Kasumi-1 (cell line): ENCODE measurements at regions not wholly inside any gene's neighbourhood (a gene's known extent, or its start where the extent isn't known, plus 50 kb on each side); places are given as distances from the start of the nearest gene placed in this dataset.
"Not testable (repeated sequence)": the region's sequence is repeated elsewhere in the genome, so short reads cannot be mapped to it uniquely, and the experiment has no call there.

Experiments
- DNase-seq, 2 experiments: peaks; one replicate each; lab custom pipeline; 2025; lab: John Stamatoyannopoulos, UW

DNA sequence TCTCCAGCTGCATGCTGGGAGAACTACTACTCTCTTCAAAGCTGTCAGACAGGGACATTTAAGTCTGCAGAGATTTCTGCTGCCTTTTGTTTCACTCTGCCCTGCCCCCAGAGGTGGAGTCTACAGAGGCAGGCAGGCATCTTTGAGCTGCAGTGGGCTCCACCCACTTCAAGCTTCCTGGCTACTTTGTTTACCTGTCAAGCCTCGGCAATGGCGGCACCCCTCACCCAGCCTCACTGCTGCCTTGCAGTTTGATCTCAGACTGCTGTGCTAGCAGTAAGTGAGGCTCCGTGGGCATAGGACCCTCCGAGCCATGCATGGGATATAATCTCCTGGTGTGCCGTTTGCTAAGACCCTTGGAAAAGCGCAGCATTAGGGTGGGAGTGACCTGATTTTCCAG lies 61.7 kb downstream of the DMRTA1 start:
- not testable (repeated sequence) for DNase-seq

DNA sequence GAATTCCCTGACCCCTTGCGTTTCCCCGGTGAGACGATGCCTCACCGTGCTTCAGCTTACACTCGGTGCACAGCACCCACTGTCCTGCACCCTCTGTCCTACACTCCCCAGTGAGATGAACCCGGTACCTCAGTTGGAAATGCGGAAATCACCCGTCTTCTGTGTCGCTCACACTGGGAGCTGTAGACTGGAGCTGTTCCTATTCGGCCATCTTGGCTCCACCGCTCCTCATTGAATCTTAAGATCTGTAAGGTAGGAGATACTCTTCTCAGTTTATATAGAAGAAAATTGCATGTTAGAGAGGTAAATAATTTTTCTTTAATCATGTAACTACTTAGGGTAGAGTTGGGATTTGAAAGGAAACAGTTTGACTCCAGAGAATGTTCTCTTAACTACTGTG lies 62.2 kb downstream of the DMRTA1 start:
- DNase-seq = no peak

DNA sequence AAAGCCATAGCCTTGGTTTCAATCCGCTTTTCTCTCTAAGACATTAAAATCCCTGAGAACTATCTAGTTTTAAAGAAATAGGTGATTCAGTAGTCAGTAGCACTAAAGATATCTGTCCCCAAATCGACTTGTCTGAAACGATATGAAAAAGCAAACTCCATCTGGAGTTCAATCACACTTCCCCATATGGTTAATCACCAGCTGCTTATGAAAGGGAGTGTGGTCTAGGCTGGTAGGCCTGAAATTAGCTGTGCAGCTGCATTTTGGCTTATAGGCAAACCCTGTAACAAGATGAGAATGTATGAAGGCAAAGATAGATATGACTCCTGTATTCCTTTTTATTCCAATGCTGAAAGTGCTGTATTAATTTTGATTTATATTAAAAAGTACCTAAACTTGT lies 65.9 kb downstream of the DMRTA1 start:
- no peak for DNase-seq

DNA sequence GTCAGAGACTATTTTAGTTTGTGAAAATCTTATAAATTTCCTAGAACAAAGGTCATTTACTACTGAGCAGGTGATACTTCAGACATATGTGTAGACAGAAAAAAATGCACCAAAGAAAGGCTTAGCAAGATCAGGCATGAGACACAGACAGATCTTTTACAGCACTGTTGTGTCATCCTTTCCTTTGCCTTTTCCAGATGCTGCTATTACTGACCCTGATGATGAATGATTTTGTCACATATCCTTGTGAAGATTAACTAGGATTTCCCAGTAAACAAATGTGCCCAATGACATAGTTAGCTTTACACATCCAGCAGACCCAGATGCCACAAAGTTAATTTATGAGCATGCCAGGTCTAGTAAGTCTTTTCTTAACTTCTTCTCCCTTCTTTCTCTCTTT lies 68.2 kb downstream of the DMRTA1 start:
- DNase-seq = no peak

DNA sequence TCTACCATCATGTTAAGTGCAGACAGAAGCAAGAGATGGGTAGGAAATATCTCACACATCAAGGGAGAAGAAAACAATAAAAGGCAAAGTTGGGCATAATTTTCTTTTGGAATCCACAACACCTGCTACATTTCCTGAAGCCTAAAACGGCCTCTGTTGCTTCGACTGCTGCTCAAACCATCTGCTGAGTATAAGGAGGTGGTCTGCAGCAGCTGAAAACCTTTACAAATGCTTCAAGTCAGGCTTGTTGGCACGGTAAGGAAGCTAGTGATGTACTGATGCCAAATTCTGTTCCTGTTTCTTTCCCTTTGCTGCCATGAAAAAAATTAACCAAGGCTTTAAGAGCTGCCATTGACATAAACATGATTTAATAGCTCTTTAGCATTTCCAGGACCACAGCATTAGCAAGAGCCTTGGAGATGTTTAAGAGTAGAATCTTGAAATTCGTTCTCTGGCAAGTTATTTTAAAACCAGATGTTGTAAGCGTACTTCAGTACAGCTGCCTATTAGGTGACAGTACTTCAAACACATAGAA lies 75.6 kb downstream of the DMRTA1 start:
- no peak for DNase-seq

DNA sequence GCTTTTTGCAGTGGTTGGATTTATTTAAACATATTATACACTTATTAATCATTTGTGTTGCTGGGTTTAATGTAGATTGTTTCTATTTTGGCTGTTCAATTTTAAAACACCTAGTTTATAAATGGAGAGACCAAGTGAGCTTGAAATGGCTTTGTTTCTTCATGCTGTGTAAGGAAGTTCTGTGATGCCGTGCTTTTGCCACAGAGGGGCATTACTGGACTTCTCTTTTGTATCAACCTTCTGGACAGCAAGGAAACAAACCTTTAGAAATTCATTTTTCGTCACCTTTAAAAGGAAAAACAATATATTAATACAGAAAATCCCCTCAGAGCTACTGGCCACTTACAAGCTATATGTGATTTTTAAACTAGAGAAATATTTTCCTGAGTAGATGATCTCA lies 81.9 kb downstream of the DMRTA1 start:
- DNase-seq = peak in 1 of 2 experiments; percentile 4

DNA sequence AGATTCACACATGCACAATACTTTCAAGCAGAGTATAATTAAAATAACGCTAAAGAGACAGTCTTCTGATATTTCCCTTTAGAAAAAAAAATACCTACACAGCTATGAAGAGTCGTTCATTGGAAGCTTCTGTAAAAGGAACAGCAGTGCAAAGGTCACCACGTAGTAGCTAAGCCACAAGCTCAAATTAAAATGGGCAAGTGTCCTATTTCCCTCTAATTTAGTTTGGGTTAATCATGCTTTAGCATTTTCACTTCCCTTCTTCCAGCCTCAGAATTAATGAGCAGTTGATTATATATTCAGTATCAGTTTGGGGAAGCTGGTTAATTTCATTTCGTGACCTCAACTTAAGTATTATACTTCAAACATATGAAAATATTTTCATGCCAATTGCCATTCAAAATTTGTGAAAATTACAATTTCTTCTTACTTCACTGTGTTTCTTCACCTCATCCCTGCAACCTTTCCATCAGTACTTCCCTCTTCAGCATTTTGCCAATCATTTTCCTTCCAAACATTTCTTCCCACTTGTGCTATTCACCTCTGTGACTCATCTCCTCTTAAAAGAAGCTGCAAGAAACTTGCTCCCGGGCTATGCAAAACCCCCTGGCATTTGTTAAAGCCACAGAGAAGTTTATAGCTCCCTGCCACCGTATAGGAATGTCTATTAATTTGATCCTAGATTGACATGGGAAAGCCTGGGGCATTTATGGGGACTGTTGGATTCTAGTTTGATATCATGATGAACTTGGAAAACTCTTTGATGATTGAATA lies 83.0 kb downstream of the DMRTA1 start:
- no peak for DNase-seq

DNA sequence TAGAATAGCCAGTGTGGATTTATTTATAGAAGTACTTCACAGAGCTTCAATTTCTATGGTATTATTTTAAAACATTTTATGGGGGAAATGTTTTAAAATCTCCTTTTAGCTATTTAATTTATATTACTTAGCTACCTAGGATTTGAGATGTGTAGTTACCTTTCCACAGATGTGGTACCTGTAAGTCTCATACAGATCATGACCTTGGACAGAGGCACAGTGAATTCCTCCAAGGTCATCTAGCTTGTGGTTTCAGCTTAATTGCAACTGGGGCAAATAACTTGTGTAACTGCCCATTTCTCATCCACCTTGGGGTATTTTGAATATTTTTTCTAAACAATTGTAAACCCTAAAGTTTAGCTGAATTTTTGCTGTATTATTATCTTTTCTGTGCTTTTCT lies 89.2 kb downstream of the DMRTA1 start:
- no peak for DNase-seq

DNA sequence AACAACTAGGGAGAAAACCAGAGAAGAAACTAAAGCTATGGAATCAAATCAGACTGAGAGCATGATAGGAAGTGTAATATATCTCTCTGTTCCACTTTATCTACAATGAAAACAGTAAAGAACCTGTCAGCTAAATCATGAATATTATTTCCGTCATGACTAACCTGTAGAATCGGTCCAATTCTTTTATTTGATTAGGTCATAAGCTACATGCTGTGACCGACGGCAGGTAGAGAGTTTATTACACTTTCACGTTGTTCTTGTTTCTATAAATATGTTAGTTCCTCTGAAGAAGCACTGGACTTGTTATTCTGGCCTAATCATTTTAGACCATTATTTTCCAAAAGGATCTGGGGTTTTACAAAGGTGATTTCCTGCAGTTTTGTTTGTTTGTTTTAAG lies 91.1 kb downstream of the DMRTA1 start:
- DNase-seq = no peak

DNA sequence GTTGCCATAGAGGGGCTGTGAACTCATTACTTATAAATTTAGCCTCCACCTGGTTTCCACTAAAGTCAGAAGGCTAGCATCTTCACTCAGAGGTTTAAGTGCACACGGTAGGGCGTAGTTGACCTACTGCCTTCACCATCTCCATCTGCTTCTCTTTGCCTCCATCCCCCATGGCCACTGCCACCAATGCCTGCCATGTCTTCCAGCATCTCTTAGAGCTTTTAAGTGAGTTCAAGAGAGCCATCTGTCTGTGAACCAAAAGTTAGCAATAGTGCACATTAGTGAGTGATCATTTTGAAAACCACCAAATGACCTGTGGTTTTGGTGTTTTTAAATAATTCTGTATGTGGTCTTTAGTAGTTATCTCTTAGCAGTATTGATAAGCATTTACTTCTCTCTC lies 102.0 kb downstream of the DMRTA1 start:
- DNase-seq = no peak

DNA sequence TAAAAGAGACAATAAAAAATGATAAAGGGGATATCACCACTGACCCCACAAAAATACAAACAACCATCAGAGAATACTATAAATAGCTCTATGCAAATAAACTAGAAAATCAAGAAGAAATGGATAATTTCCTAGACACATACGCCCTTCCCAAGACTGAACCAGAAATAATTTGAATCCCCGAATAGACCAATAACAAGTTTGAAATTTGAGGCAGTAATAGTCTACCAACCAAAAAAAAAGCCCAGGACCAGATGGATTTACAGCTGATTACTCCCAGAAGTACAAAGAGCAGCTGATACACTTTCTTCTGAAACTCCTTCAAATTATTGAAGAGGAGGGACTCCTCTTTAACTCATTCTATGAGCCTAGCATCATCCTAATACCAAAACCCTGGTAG lies 128.1 kb downstream of the DMRTA1 start:
- no peak for DNase-seq

DNA sequence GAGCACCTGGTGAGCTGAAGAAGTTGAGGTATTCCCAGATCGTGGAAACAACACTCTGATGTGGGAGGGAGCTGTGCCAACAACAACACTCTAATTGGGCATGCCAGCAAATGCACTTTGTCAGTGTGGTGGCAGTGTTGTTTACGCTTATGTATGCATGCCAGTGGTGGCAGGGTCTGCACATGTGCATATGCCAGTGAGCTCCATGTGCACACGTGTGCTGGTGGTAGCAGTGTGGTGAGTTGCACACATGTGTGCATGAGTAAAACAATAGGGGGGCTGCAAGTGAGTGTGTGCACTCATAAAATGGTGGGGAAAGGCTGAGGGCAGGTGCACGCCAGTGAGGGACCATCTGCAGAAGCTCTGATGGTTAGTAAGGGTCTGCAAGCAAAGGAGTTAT lies 134.2 kb downstream of the DMRTA1 start:
- no peak for DNase-seq

DNA sequence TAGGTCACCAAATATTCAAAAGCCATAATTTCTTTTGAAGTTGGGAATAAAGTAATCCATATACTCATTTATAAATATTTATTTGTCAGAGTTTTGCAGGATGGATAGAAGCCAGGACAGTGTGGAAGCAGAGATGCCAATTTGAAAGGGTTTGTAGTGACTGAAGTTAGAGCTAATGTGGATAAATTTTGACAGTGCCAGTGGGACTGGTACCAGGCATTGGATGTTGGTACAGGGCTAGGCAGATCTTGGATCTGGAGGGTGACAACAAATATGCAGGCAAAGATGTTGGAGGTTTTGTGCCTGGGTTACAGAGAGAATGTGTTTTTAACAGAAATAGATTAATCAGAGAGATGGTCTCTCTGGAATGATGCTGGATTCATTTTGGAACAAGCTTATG lies 135.6 kb downstream of the DMRTA1 start:
- no peak for DNase-seq

DNA sequence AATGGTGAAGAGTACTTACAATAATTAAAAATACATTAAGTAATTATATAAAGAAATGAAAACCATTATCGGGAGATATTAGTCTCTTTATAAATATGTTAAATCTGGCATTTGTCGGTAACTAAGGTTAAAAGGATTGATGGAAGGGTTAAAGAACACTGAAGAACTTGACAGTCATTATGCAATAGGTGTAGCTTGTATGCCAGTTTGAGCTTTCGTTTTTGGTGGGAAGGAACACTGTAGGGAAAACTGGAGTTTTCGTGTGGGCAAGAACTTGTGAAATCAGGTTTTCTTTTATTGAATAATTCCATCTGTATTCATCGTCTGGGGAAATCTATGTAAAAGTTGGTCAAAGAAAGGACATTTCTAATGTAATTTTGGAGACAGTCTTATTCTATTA lies 142.3 kb downstream of the DMRTA1 start:
- no peak for DNase-seq

DNA sequence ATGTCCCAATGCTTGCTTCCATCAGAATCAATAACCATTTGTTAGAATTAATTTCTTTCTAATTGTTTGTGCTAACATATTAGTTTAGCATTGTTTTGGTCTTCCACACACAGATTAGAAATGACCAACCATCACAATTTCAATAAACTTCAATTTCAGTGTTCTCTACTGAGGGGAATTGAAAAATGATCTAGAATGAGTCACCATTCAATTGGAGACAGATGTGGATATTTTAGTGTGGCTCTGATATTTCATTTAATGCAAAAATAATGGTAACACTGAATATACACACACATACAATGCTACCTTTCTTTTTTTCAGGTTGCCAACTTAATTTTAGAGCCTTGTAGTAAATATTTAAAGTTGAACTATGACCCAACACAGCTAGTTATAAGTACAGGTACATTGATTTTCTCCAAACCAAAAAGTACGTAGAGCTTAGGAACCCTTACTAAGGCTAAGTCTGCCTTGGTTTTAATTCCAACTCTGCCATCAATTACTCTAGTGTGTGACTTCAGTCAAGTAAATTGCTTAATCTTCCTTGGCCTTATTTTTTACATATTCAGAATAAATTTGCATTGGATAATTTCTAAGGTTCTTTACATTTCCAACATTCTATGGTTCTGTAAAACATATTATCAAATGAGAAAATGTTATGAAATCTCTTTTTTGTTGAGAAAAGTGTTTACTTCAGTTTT lies 143.9 kb downstream of the DMRTA1 start:
- DNase-seq = no peak

DNA sequence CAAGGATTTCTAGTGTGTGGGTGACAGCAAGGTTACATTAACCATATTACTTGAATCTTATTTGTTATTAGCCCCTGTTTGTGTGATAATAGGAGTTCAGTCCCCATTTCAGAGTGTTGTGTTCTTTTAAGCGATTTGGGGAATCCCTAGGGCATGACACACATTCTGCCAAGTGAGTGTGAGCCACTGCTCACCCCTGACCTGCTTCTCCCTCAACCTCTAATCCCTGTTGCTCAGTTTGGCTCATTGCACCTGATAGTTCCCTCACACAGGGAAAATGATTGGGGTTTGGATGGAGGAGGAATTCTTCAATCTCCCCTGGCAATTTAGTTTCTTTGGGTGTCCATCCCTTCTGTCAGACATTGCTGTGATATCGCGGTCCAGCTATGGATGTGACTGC lies 149.2 kb downstream of the DMRTA1 start:
- no peak for DNase-seq

DNA sequence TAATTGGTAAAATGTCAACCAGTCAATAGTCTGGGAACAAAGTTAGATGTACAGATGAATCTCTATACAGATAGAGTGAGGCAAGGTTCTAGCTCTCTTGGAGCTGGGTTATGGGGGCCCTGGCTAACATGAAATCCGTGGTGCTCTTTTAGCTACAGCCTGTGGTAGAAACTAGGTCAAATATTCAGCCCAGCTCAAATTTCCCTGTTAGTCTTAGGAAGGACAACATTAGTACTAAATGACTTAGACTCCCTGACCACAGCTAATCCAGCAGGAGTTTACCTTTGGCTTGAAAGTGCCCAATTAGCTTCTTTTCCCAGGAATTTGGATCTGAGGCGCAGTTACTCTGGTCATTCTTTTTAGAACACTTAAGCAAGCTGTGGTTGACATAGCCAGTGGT lies 170.5 kb downstream of the DMRTA1 start:
- DNase-seq = no peak

DNA sequence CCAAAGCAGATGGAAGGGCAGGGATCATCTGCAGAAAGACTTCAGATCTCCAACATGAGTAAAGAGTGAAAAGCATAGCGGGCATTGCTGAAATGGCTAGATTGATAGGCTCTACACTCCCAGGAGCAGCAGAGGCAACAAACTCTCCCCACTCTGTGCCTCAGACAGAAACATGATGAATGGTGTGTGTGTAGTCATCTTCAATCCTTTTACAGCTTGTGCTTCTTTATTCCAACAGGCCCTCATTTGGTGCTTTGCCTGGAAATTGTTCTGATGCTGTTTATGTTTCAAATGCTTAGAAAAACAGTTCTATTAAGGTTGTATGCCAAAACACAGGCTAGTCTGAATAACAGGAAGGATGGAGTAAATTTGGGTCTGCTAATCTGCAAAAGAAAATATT lies 176.2 kb downstream of the DMRTA1 start:
- DNase-seq = no peak

DNA sequence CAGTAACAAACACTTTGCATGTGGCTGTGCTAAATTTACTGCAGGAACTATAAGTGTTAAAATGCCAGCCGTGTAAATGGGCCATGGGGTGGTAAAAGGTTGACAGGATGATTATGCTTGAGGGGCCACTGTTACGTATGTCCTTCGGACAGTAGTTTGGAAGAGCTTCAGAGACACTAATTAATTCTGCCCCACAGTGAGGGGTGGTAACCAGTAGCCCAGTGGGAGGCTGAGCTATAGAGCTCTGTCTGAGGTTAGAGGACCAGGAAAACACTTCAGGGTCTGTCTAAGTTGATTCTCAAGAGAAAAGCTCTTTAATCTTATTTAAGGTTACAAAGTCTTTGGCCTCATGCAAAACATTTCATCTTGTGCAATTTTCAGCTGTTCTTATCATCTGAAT lies 176.6 kb downstream of the DMRTA1 start:
- DNase-seq = no peak

DNA sequence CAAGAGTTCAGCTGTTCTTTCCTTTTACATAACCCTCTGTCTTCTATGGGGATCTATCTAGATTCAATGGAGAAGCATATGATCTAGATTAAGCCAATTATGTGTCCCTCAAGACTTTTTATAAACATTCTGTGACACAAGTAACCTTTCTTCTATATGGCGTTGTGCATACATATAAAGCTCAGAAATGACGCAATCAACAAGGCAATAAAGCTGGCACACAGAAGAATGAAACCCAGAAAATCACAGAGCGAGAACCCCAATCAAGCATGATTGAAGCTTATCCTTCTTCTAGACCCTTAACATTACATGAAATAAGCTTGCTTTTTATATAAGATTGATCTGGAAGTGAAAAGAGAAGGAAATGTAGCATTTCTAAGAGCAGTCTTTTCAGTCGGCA lies 178.9 kb downstream of the DMRTA1 start:
- DNase-seq = no peak

DNA sequence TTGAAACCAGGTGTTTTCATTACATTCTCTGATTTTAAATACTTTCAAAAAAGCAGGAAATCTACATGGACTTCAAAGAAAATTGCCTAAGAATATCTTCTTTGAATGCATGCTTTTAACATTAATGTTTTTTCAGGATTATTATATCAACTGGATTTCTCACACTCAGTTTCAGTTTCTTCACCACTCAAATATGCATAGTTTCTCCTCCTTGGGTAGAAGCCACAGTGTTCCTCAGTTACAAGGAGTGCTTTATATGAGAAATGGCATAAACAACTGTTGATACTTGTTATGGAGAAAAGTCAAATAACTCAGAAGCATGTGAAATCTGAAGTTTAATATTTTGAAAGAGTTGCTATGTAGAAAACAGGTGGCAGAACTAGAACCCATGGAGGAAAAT lies 196.9 kb downstream of the DMRTA1 start:
- DNase-seq = no peak

DNA sequence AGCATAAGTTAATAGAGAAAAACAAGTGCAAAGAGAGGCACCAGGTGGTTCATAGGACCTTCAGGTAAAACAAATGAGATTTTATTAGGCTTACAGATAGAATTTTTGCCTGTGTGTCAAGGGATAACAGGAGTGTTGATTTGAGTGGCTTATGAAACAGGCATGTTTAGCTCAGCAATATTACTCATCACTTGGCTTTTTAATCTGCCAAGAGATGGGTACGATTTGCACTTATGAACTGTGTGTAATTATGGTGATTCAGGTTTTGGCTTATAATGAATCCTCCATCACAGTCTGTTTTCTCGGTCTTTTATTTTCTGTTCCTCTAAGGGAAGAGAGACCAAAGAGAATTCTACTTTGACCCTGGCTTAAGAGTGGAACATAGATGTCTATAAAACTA lies 199.3 kb downstream of the DMRTA1 start:
- no peak for DNase-seq

DNA sequence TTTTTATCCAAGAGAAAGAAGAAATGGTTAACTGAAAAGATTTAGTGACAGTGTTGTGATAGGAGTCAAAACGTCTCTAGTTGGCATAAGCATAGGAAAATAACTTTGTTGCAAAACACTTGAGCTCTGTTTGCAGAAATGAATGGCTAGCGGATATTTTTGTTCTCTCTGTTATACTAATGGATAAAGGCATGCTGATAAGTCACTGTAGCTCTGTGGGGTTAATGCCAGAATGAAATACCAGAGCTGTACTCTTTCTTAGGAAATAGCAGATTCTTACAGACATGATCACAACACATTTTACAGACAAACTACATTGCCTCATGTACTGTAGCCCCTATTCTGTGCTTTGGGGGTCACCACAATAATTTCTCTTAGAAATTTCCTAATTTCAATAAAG lies 202.8 kb downstream of the DMRTA1 start:
- no peak for DNase-seq

DNA sequence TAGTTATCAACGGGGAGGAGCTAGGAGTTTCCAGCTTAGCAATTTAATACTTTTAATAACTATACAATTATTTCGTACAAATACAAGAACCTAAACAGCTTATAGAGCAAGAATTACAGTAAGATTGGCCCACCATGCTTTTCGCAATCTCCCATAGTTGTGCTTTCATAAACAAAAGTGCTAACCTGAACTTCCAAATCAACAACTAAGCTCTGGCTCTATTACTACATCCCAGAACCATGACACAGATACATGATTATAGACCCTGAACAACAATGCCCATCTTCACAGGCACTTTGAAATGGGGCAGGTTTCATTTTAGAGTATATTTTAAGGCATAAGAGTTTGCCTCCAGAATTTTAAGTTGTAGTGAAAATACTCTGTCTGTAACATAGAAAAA lies 203.5 kb downstream of the DMRTA1 start:
- DNase-seq = no peak
